ENCODE measurements at regions not wholly inside any gene's neighbourhood (a gene's known extent, or its start where the extent isn't known, plus 50 kb on each side); places are given as distances from the start of the nearest gene placed in this dataset.

DNA sequence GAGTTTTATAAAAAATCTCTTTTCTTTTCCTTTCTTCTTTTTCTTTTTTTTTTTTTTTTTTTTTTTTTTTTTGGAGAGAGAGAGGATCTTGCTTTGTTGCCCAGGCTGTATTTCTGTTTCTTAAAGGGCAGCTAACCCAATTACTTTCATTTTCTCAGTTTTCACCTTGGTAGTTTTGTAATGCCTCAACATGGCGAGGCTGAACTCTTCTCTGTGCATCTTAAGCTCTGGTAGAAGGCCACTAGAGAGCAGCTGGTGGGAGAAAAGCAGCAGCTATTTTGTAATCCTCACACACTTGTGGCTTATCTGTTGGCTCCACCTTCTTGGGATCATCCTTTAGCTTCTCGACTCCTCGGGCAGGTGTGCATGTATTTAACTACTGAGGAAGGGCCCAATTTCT is 152.2 kb upstream of the MEIS2 start:
- no peak for TF ChIP-seq NR3C1 (IDR thresholded peaks at IDR 0.05)
- no peak for TF ChIP-seq SMC3 (IDR thresholded peaks at IDR 0.05)
- TF ChIP-seq ELK1 (IDR thresholded peaks at IDR 0.05; ENCODE audit: low read depth, low read length): no peak
- TF ChIP-seq, protein P1, sequence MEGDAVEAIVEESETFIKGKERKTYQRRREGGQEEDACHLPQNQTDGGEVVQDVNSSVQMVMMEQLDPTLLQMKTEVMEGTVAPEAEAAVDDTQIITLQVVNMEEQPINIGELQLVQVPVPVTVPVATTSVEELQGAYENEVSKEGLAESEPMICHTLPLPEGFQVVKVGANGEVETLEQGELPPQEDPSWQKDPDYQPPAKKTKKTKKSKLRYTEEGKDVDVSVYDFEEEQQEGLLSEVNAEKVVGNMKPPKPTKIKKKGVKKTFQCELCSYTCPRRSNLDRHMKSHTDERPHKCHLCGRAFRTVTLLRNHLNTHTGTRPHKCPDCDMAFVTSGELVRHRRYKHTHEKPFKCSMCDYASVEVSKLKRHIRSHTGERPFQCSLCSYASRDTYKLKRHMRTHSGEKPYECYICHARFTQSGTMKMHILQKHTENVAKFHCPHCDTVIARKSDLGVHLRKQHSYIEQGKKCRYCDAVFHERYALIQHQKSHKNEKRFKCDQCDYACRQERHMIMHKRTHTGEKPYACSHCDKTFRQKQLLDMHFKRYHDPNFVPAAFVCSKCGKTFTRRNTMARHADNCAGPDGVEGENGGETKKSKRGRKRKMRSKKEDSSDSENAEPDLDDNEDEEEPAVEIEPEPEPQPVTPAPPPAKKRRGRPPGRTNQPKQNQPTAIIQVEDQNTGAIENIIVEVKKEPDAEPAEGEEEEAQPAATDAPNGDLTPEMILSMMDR (IDR thresholded peaks at IDR 0.05): no peak
- no peak for TF ChIP-seq POLR2A (IDR thresholded peaks at IDR 0.05; ENCODE audit: low read length)
- no peak for TF ChIP-seq USF2 (IDR thresholded peaks at IDR 0.05)
- no peak for TF ChIP-seq HDAC2 (IDR thresholded peaks at IDR 0.05)
- TF ChIP-seq ZFP36 (IDR thresholded peaks at IDR 0.05; ENCODE audit: borderline replicate concordance, partially characterized antibody): no peak
- no peak for TF ChIP-seq MAX (IDR thresholded peaks at IDR 0.05)
- no peak for TF ChIP-seq JUN (IDR thresholded peaks at IDR 0.05)
- TF ChIP-seq RAD21 (conservative IDR thresholded peaks at IDR 0.05 in 1 of 2, IDR thresholded peaks at IDR 0.05 in 1 of 2): no peak
- TF ChIP-seq ZC3H11A (IDR thresholded peaks at IDR 0.05): no peak
- TF ChIP-seq ESRRA (IDR thresholded peaks at IDR 0.05; ENCODE audit: borderline replicate concordance, low read length): no peak

All from A549 (cell line).